HL-60 (cell line): ENCODE measurements at regions not wholly inside any gene's neighbourhood (a gene's known extent, or its start where the extent isn't known, plus 50 kb on each side); places are given as distances from the start of the nearest gene placed in this dataset.

Experiments
- CTCF ChIP-seq: IDR thresholded peaks from one replicate; pipeline ENCODE4 v1.5.1; 2011; ENCODE audit warnings: low read length, control low read depth, inconsistent platforms; ENCODE audit not compliant: insufficient read depth
- GABPA ChIP-seq: IDR thresholded peaks from 2 replicates; pipeline ENCODE4 v1.6.1; 2012; ENCODE audit warnings: low read depth
- POLR2AphosphoS5 ChIP-seq: IDR thresholded peaks from 2 replicates; pipeline ENCODE4 v1.6.1; 2012; ENCODE audit warnings: low read depth
- REST ChIP-seq: IDR thresholded peaks from 2 replicates; pipeline ENCODE4 v1.6.1; 2012; ENCODE audit warnings: low read depth; ENCODE audit not compliant: insufficient replicate concordance
- SPI1 ChIP-seq: IDR thresholded peaks from 2 replicates; pipeline ENCODE4 v1.6.1; 2012; ENCODE audit warnings: low read depth, mild to moderate bottlenecking, borderline replicate concordance

DNA sequence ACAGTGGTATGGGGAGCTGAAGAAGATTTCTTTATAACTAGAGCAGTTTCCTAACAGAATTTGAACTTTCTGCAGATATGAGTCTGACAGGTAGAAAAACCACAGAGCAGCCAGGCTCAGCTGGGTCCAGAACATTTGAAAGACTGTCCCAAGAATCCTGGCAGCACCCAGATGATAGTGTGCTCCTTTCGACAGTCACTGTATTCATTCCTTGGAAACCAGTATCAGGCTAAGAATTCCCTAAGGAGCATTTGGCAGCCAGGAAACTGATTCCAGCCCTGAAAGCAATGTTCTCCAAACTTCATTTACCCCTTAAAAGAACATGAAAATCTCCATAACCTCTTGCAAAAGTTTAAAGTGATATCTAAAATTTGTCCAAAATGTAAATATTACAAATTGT lies 123.0 kb upstream of the MTAP start:
- no peak for TF ChIP-seq POLR2AphosphoS5
- TF ChIP-seq CTCF: no peak
- no peak for TF ChIP-seq GABPA
- no peak for TF ChIP-seq REST
- TF ChIP-seq SPI1: no peak
